Caco-2 (cell line): ENCODE measurements at regions not wholly inside any gene's neighbourhood (a gene's known extent, or its start where the extent isn't known, plus 50 kb on each side); places are given as distances from the start of the nearest gene placed in this dataset.

ENCODE experiments used
- BruUV-seq: library from RNA; stranded (reverse); fragments of 400-500 nt; replicated peaks from 2 replicates; lab custom pipeline; 2021; lab: Mats Ljungman, UMichigan
- CTCF ChIA-PET: fragments of 300-600 bp; sonication (Branson Sonifier 250); formaldehyde crosslinking; loops from one replicate; lab custom pipeline; 2022; ENCODE audit warnings: antibody characterized with exemption; lab: Charles Lee
- POLR2A ChIA-PET: fragments of 300-600 bp; sonication (Branson Sonifier 250); formaldehyde crosslinking; loops from one replicate; lab custom pipeline; 2022; ENCODE audit warnings: antibody characterized with exemption; lab: Charles Lee
- DNase-seq, 2 experiments: peaks; one replicate each; pipeline versions ENCODE4 v3.0.0 to v3.0.0-alpha.2; 2020 to 2022
- H3K27me3 ChIP-seq: replicated peaks from 2 replicates; pipeline ENCODE4 v1.6.0; 2011; ENCODE audit warnings: low read length; ENCODE audit not compliant: control insufficient read depth, insufficient read depth
- H3K36me3 ChIP-seq: 2 replicates; pipeline ENCODE4 v1.5.1; 2011; ENCODE audit warnings: low read length; ENCODE audit not compliant: control insufficient read depth, insufficient read depth
- H3K4me1 ChIP-seq: fragments of 250-450 bp; sonication (Bioruptor Pico); 2 replicates; pipeline ENCODE4 v1.5.1; 2020; ENCODE audit warnings: mild to moderate bottlenecking
- H3K4me3 ChIP-seq: 2 replicates; pipeline ENCODE4 v1.5.1; 2011; ENCODE audit warnings: low read depth, mild to moderate bottlenecking, control low read depth, low read length
- H3K9me3 ChIP-seq: fragments of 250-450 bp; sonication (Bioruptor Pico); 2 replicates; pipeline ENCODE4 v1.5.1; 2020; ENCODE audit warnings: mild to moderate bottlenecking, moderate library complexity
- H3K27ac Mint-ChIP-seq: one replicate; pipeline ENCODE4 v1.8.0; 2022; ENCODE audit warnings: mixed read lengths; ENCODE audit not compliant: unreplicated experiment
- H3K27me3 Mint-ChIP-seq: one replicate; pipeline ENCODE4 v1.8.0; 2022; ENCODE audit warnings: mixed read lengths; ENCODE audit not compliant: insufficient read depth, unreplicated experiment
- H3K36me3 Mint-ChIP-seq: one replicate; pipeline ENCODE4 v1.8.0; 2022; ENCODE audit warnings: mild to moderate bottlenecking, mixed read lengths; ENCODE audit not compliant: insufficient read depth, unreplicated experiment
- H3K4me1 Mint-ChIP-seq: one replicate; pipeline ENCODE4 v1.8.0; 2022; ENCODE audit warnings: low read depth, mixed read lengths; ENCODE audit not compliant: unreplicated experiment
- H3K4me3 Mint-ChIP-seq: one replicate; pipeline ENCODE4 v1.8.0; 2022; ENCODE audit warnings: mild to moderate bottlenecking, moderate library complexity, mixed read lengths; ENCODE audit not compliant: unreplicated experiment
- H3K9me3 Mint-ChIP-seq: one replicate; pipeline ENCODE4 v1.8.0; 2022; ENCODE audit warnings: mixed read lengths; ENCODE audit not compliant: unreplicated experiment
- CTCF ChIP-seq, 2 experiments: fragments of 200-600 bp in 1 of 2; IDR thresholded peaks; 1 replicate in 1 of 2; 2 replicates in 1 of 2; pipeline versions ENCODE4 v1.5.1 to v1.8.0; 2011 to 2022; ENCODE audit warnings: antibody characterized with exemption in 1 of 2, control low read depth in 1 of 2, inconsistent platforms in 1 of 2, low read depth in 1 of 2, low read length in 1 of 2, mild to moderate bottlenecking in 1 of 2, moderate library complexity in 1 of 2; ENCODE audit not compliant: insufficient read depth in 1 of 2, severe bottlenecking in 1 of 2, unreplicated experiment in 1 of 2
- intact Hi-C: fragments of 100-400 bp; cut with micrococcal nuclease; formaldehyde crosslinking; loops from one replicate; pipeline ENCODE4 v1.10.0; 2022; ENCODE audit not compliant: unreplicated experiment

GRCh38 chr4:155140889-155141288, 67.5 kb upstream of the NPY2R start:
- ChIA-PET CTCF (no interaction called here), POLR2A (no interaction called here)

DNA sequence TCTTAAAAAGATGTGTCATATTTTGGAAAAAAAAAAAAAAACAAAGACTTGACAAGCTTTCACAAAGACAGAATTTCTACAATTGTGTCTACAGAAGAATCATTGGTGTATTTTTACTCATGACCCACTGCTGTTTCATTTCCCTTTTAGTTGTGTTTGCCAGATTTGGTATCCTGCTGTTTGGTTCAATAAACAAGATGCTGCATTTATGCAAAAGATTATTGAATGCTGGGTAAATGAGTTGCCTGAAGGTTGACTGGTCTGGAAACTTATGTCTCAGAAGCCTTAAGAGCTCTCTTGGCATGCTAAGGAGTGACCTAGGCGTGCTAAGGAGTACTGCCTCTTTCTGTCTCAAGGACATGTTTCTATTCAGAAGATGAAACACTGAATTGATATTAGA, 64.9 kb upstream of the NPY2R start:
- Histone ChIP-seq H3K27me3 (no peaks in the 10 kb centered on the region), H3K9me3 (no peaks in the 10 kb centered on the region), H3K36me3 (no peaks in the 10 kb centered on the region), H3K4me1 (no peaks in the 10 kb centered on the region), H3K4me3 (no peak overlapping the region)
- ChIA-PET CTCF (no interaction called here), POLR2A (no interaction called here)
- TF ChIP-seq CTCF (IDR thresholded peaks at IDR 0.05; ENCODE audit: insufficient read depth in 1 of 2, low read depth in 1 of 2, low read length in 1 of 2, severe bottlenecking in 1 of 2, unreplicated experiment in 1 of 2) = no peak
- no TSS peak for BruUV-seq
- H3K27ac Mint-ChIP-seq = no peak overlapping the region
- H3K9me3 Mint-ChIP-seq = no peaks in the 10 kb centered on the region
- no peaks in the 10 kb centered on the region for H3K4me1 Mint-ChIP-seq
- H3K36me3 Mint-ChIP-seq = no peaks in the 10 kb centered on the region
- no peak overlapping the region for H3K4me3 Mint-ChIP-seq
- peaks cover 8% of the 10 kb centered on the region for H3K27me3 Mint-ChIP-seq
- intact Hi-C loops = no loop called here
- no peak for DNase-seq

More at GRCh38 chr4:155140889-155141288, 67.5 kb upstream of the NPY2R start:
- H3K4me1 Mint-ChIP-seq = no peaks in the 10 kb centered on the region
- Histone ChIP-seq H3K4me3 (no peak overlapping the region), H3K4me1 (no peaks in the 10 kb centered on the region), H3K9me3 (no peaks in the 10 kb centered on the region), H3K36me3 (no peaks in the 10 kb centered on the region), H3K27me3 (no peaks in the 10 kb centered on the region)
- no peaks in the 10 kb centered on the region for H3K9me3 Mint-ChIP-seq
- intact Hi-C loops = no loop called here
- no peak for TF ChIP-seq CTCF (IDR thresholded peaks at IDR 0.05; ENCODE audit: insufficient read depth in 1 of 2, low read depth in 1 of 2, low read length in 1 of 2, severe bottlenecking in 1 of 2, unreplicated experiment in 1 of 2)
- H3K27me3 Mint-ChIP-seq = peaks cover 8% of the 10 kb centered on the region
- BruUV-seq = no TSS peak
- DNase-seq = no peak
- H3K36me3 Mint-ChIP-seq = no peaks in the 10 kb centered on the region
- H3K4me3 Mint-ChIP-seq = no peak overlapping the region
- no peak overlapping the region for H3K27ac Mint-ChIP-seq
